ENCODE measurements at regions not wholly inside any gene's neighbourhood (a gene's known extent, or its start where the extent isn't known, plus 50 kb on each side); places are given as distances from the start of the nearest gene placed in this dataset.
"Not testable (repeated sequence)": the region's sequence is repeated elsewhere in the genome, so short reads cannot be mapped to it uniquely, and the experiment has no call there.

GRCh38 chr13:92994056-92994455 is 232.6 kb upstream of the GPC6 start:
- Histone ChIP-seq H3K4me3 (no peak overlapping the region), H3K36me3 (no peaks in the 10 kb centered on the region), H3K9me3 (peaks cover 13% of the 10 kb centered on the region; the same call in 1 of the 2 replicates), H3K27me3 (no peaks in the 10 kb centered on the region)
- DNase-seq = no peak

GRCh38 chr13:93001866-93002461 is 224.6 kb upstream of the GPC6 start:
- Histone ChIP-seq H3K36me3 (no peaks in the 10 kb centered on the region), H3K27me3 (no peaks in the 10 kb centered on the region), H3K9me3 (no peaks in the 10 kb centered on the region; the same call in 1 of the 2 replicates), H3K4me3 (no peak overlapping the region)
- DNase-seq = no peak

GRCh38 chr13:93003531-93003930 is 223.1 kb upstream of the GPC6 start:
- Histone ChIP-seq H3K9me3 (peaks cover 10% of the 10 kb centered on the region), H3K4me3 (no peak overlapping the region), H3K36me3 (no peaks in the 10 kb centered on the region), H3K27me3 (no peaks in the 10 kb centered on the region)
- no peak for DNase-seq

GRCh38 chr13:93004919-93005318 is 221.7 kb upstream of the GPC6 start:
- no peaks in the 10 kb centered on the region for H3K36me3 ChIP-seq
- no peaks in the 10 kb centered on the region for H3K27me3 ChIP-seq
- H3K4me3 ChIP-seq = no peak overlapping the region
- peaks cover 11% of the 10 kb centered on the region for H3K9me3 ChIP-seq
- DNase-seq = no peak

- no peak overlapping the region for H3K4me3 ChIP-seq
- peaks cover 11% of the 10 kb centered on the region for H3K9me3 ChIP-seq
- H3K27me3 ChIP-seq = no peaks in the 10 kb centered on the region
- no peaks in the 10 kb centered on the region for H3K36me3 ChIP-seq
- no peak for DNase-seq
These were observed 218.7 kb upstream of the GPC6 start for GRCh38 chr13:93007928-93008327.

- H3K36me3 ChIP-seq = no peaks in the 10 kb centered on the region
- H3K27me3 ChIP-seq = no peaks in the 10 kb centered on the region
- H3K9me3 ChIP-seq = peaks cover 11% of the 10 kb centered on the region
- H3K4me3 ChIP-seq = no peak overlapping the region
- no peak for DNase-seq
These were observed 209.0 kb upstream of the GPC6 start for GRCh38 chr13:93017493-93018112.

- Histone ChIP-seq H3K36me3 (no peaks in the 10 kb centered on the region), H3K4me3 (no peak overlapping the region), H3K27me3 (no peaks in the 10 kb centered on the region), H3K9me3 (no peaks in the 10 kb centered on the region; the same call in 1 of the 2 replicates)
- no peak for DNase-seq
These were observed 202.7 kb upstream of the GPC6 start for GRCh38 chr13:93023929-93024328.

GRCh38 chr13:93025984-93026383 is 200.6 kb upstream of the GPC6 start:
- no peaks in the 10 kb centered on the region for H3K27me3 ChIP-seq
- no peak overlapping the region for H3K4me3 ChIP-seq
- H3K9me3 ChIP-seq = no peaks in the 10 kb centered on the region
- DNase-seq = no peak
- H3K36me3 ChIP-seq = no peaks in the 10 kb centered on the region

GRCh38 chr13:93029536-93029935 is 197.1 kb upstream of the GPC6 start:
- no peaks in the 10 kb centered on the region for H3K27me3 ChIP-seq
- no peak overlapping the region for H3K4me3 ChIP-seq
- H3K9me3 ChIP-seq = no peaks in the 10 kb centered on the region
- no peaks in the 10 kb centered on the region for H3K36me3 ChIP-seq
- peak; percentile 2 for DNase-seq

GRCh38 chr13:93036380-93036779 is 190.2 kb upstream of the GPC6 start:
- H3K9me3 ChIP-seq = no peaks in the 10 kb centered on the region
- H3K27me3 ChIP-seq = no peaks in the 10 kb centered on the region
- no peaks in the 10 kb centered on the region for H3K36me3 ChIP-seq
- no peak overlapping the region for H3K4me3 ChIP-seq
- no peak for DNase-seq

- Histone ChIP-seq H3K9me3 (no peaks in the 10 kb centered on the region), H3K4me3 (no peak overlapping the region), H3K36me3 (no peaks in the 10 kb centered on the region), H3K27me3 (no peaks in the 10 kb centered on the region)
- no peak for DNase-seq
These were observed 188.8 kb upstream of the GPC6 start for GRCh38 chr13:93037780-93038179.

- Histone ChIP-seq H3K27me3 (no peaks in the 10 kb centered on the region), H3K9me3 (no peaks in the 10 kb centered on the region), H3K36me3 (no peaks in the 10 kb centered on the region), H3K4me3 (no peak overlapping the region)
- no peak for DNase-seq
These were observed 188.4 kb upstream of the GPC6 start for GRCh38 chr13:93038187-93038586.

- H3K9me3 ChIP-seq = no peaks in the 10 kb centered on the region
- no peak overlapping the region for H3K4me3 ChIP-seq
- H3K27me3 ChIP-seq = no peaks in the 10 kb centered on the region
- DNase-seq = no peak
- H3K36me3 ChIP-seq = no peaks in the 10 kb centered on the region
These were observed 187.5 kb upstream of the GPC6 start for GRCh38 chr13:93039131-93039530.

- H3K27me3 ChIP-seq, H3K9me3 ChIP-seq, H3K4me3 ChIP-seq, H3K36me3 ChIP-seq, DNase-seq: not testable (repeated sequence)
These were observed 185.0 kb upstream of the GPC6 start for GRCh38 chr13:93041566-93041965.

- H3K36me3 ChIP-seq = no peaks in the 10 kb centered on the region
- no peaks in the 10 kb centered on the region for H3K27me3 ChIP-seq
- peaks cover 5% of the 10 kb centered on the region for H3K9me3 ChIP-seq
- no peak overlapping the region for H3K4me3 ChIP-seq
- DNase-seq = no peak
These were observed 180.8 kb upstream of the GPC6 start for GRCh38 chr13:93045836-93046235.

- H3K36me3 ChIP-seq = no peaks in the 10 kb centered on the region
- no peak for DNase-seq
- no peaks in the 10 kb centered on the region for H3K27me3 ChIP-seq
- H3K9me3 ChIP-seq = no peaks in the 10 kb centered on the region
- no peak overlapping the region for H3K4me3 ChIP-seq
These were observed 171.4 kb upstream of the GPC6 start for GRCh38 chr13:93055233-93055632.

- Histone ChIP-seq H3K36me3 (no peaks in the 10 kb centered on the region), H3K9me3 (no peaks in the 10 kb centered on the region), H3K27me3 (no peaks in the 10 kb centered on the region), H3K4me3 (no peak overlapping the region)
- DNase-seq = no peak
These were observed 168.3 kb upstream of the GPC6 start for GRCh38 chr13:93058301-93058700.

- H3K4me3 ChIP-seq = no peak overlapping the region
- no peaks in the 10 kb centered on the region for H3K9me3 ChIP-seq
- no peak for DNase-seq
- H3K36me3 ChIP-seq = no peaks in the 10 kb centered on the region
- no peaks in the 10 kb centered on the region for H3K27me3 ChIP-seq
These were observed 166.5 kb upstream of the GPC6 start for GRCh38 chr13:93060144-93060543.

Measured in MG63 (cell line).